ENCODE measurements at regions not wholly inside any gene's neighbourhood (a gene's known extent, or its start where the extent isn't known, plus 50 kb on each side); places are given as distances from the start of the nearest gene placed in this dataset.

GRCh38 chr1:18539171-18539570 is 58.4 kb downstream of the KLHDC7A start:
- intact Hi-C loops (cut with micrococcal nuclease) (no loop called here), dilution Hi-C loops (cut with MboI; ENCODE audit: extremely low pct_ligation_motif_present, low sequenced_read_pairs) (no loop called here)
- H3K4me2 ChIP-seq (ENCODE audit: insufficient read depth, low read length), result no peak overlapping the region
- H3K27ac ChIP-seq (ENCODE audit: insufficient read depth, low read depth, low read length), result no peak overlapping the region
- no peaks in the 10 kb centered on the region for H3K27me3 ChIP-seq (ENCODE audit: control insufficient read depth in 2 of 2, insufficient read depth in 2 of 2, low read length in 2 of 2)
- H3K9ac ChIP-seq (replicated peaks; ENCODE audit: extremely low read depth, insufficient read depth, low read length), result no peak overlapping the region
- ChIA-PET POLR2A (no interaction called here), CTCF (no interaction called here)
- BruUV-seq (replicated peaks), result no TSS peak
- no peaks in the 10 kb centered on the region for H3K79me2 ChIP-seq (ENCODE audit: control insufficient read depth, insufficient read depth, low read length)
- H3K9me3 ChIP-seq (replicated peaks; ENCODE audit: control insufficient read depth, insufficient read depth, low read length), result no peaks in the 10 kb centered on the region
- FAIRE-seq, result no peak
- H3K4me1 ChIP-seq (ENCODE audit: control insufficient read depth, extremely low read depth, insufficient read depth, low read length), result no peaks in the 10 kb centered on the region
- no peak overlapping the region for H2AFZ ChIP-seq (ENCODE audit: low read depth, low read length)
- no peaks in the 10 kb centered on the region for H4K20me1 ChIP-seq (replicated peaks; ENCODE audit: control insufficient read depth, extremely low read depth, insufficient read depth, low read length)
- H3K36me3 ChIP-seq (ENCODE audit: control insufficient read depth in 2 of 2, extremely low read depth in 1 of 2, insufficient read depth in 2 of 2, low read length in 2 of 2), result no peaks in the 10 kb centered on the region
- H3K9me1 ChIP-seq (replicated peaks; ENCODE audit: control insufficient read depth, extremely low read depth, insufficient read depth, low read length), result no peaks in the 10 kb centered on the region
- H3K4me3 ChIP-seq (replicated peaks in 1 of 3; ENCODE audit: insufficient read depth in 1 of 3, low read depth in 1 of 3, low read length in 3 of 3), result no peak overlapping the region
- TF ChIP-seq JUN (IDR thresholded peaks at IDR 0.05; ENCODE audit: borderline replicate concordance, insufficient read depth, insufficient read length, low read depth), result no peak
- TF ChIP-seq POLR2AphosphoS5 (IDR thresholded peaks at IDR 0.05; ENCODE audit: insufficient read depth, low read depth, low read length), result no peak
- no peak for TF ChIP-seq FOS (IDR thresholded peaks at IDR 0.05; ENCODE audit: borderline replicate concordance, insufficient read depth, low read length)
- no peak for TF ChIP-seq MYC (IDR thresholded peaks at IDR 0.05; ENCODE audit: low read depth, low read length)
- TF ChIP-seq EZH2 (IDR thresholded peaks at IDR 0.05; ENCODE audit: borderline replicate concordance, low read depth, low read length, severe bottlenecking), result no peak
- TF ChIP-seq POLR2A (IDR thresholded peaks at IDR 0.05; ENCODE audit: low read depth, low read length), result no peak
- TF ChIP-seq GATA2 (IDR thresholded peaks at IDR 0.05; ENCODE audit: insufficient read depth, insufficient read length, low read depth, low read length), result no peak
- TF ChIP-seq, protein P1, sequence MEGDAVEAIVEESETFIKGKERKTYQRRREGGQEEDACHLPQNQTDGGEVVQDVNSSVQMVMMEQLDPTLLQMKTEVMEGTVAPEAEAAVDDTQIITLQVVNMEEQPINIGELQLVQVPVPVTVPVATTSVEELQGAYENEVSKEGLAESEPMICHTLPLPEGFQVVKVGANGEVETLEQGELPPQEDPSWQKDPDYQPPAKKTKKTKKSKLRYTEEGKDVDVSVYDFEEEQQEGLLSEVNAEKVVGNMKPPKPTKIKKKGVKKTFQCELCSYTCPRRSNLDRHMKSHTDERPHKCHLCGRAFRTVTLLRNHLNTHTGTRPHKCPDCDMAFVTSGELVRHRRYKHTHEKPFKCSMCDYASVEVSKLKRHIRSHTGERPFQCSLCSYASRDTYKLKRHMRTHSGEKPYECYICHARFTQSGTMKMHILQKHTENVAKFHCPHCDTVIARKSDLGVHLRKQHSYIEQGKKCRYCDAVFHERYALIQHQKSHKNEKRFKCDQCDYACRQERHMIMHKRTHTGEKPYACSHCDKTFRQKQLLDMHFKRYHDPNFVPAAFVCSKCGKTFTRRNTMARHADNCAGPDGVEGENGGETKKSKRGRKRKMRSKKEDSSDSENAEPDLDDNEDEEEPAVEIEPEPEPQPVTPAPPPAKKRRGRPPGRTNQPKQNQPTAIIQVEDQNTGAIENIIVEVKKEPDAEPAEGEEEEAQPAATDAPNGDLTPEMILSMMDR (IDR thresholded peaks at IDR 0.05; ENCODE audit: extremely low read depth in 1 of 2, insufficient read depth in 1 of 2, low read depth in 1 of 2, low read length in 2 of 2), result no peak
- no peak for TF ChIP-seq MAX (IDR thresholded peaks at IDR 0.05; ENCODE audit: insufficient read depth, insufficient read length)
- DNase-seq (ENCODE audit: low read depth, low spot score), result no peak
